K562 (cell line): ENCODE measurements at regions not wholly inside any gene's neighbourhood (a gene's known extent, or its start where the extent isn't known, plus 50 kb on each side); places are given as distances from the start of the nearest gene placed in this dataset.

Experiments
- ATF7 ChIP-seq: fragments of 450-650 bp; IDR thresholded peaks from 2 replicates; pipeline ENCODE4 v1.7.1; 2014; ENCODE audit warnings: mild to moderate bottlenecking, moderate library complexity
- EP300 ChIP-seq: IDR thresholded peaks from 2 replicates; pipeline ENCODE4 v1.6.1; 2012; ENCODE audit warnings: low read length, improper control_type of control experiment
- GABPA ChIP-seq: fragments of 200-800 bp; sonication (Bioruptor generic); conservative IDR thresholded peaks from 2 replicates; pipeline ENCODE4 v1.6.1; 2016; ENCODE audit warnings: low read depth, missing genetic modification characterization, missing compliant biosample characterization
- ZNF165 ChIP-seq: fragments of 250-450 bp; sonication (Bioruptor Pico); IDR thresholded peaks from 2 replicates; pipeline ENCODE4 v1.4.0; 2020; ENCODE audit warnings: borderline replicate concordance
- TF ChIP-seq, protein P1 (sequence below), 3 experiments: IDR thresholded peaks in 2 of 3; conservative IDR thresholded peaks in 1 of 3; 2 replicates each; pipeline ENCODE4 v1.5.1; 2011 to 2012; ENCODE audit warnings: low read length in 3 of 3, mild to moderate bottlenecking in 3 of 3, control low read depth in 2 of 3, improper control_type of control experiment in 1 of 3, inconsistent platforms in 1 of 3, low read depth in 1 of 3, mixed read lengths in 1 of 3, moderate library complexity in 1 of 3; ENCODE audit not compliant: insufficient read depth in 2 of 3
- TF ChIP-seq, protein P2 (sequence below): sonication (generic); formaldehyde crosslinking; IDR thresholded peaks from 2 replicates; pipeline ENCODE4 v1.8.0; 2022; ENCODE audit warnings: mild to moderate bottlenecking, low read depth, missing genetic modification reagents

DNA sequence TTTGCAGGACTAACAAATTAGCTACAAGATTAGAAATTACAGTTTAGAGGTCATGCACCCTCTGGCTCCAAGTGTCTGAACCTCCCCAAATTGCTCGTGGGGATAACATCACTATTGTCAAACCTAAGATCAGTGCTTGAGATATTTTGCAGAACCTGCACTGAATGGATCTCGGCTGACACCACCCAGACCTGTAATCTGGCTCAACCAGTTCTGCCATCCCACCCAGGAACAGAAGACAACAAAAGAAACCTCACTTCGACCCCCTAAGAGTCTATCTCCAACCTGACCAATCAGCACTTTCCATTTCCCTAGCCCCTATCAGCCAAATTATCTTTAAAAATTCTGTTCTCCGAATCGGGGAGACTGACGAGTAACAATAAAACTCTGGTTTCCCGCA is 318.7 kb downstream of the NAP1L3 start:
- no peak for TF ChIP-seq ATF7
- TF ChIP-seq, protein P1, sequence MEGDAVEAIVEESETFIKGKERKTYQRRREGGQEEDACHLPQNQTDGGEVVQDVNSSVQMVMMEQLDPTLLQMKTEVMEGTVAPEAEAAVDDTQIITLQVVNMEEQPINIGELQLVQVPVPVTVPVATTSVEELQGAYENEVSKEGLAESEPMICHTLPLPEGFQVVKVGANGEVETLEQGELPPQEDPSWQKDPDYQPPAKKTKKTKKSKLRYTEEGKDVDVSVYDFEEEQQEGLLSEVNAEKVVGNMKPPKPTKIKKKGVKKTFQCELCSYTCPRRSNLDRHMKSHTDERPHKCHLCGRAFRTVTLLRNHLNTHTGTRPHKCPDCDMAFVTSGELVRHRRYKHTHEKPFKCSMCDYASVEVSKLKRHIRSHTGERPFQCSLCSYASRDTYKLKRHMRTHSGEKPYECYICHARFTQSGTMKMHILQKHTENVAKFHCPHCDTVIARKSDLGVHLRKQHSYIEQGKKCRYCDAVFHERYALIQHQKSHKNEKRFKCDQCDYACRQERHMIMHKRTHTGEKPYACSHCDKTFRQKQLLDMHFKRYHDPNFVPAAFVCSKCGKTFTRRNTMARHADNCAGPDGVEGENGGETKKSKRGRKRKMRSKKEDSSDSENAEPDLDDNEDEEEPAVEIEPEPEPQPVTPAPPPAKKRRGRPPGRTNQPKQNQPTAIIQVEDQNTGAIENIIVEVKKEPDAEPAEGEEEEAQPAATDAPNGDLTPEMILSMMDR (IDR thresholded peaks at IDR 0.05 in 2 of 3, conservative IDR thresholded peaks at IDR 0.05 in 1 of 3; ENCODE audit: insufficient read depth in 2 of 3, low read depth in 1 of 3, low read length in 3 of 3): no peak
- no peak for TF ChIP-seq ZNF165 (CRISPR knock-in tag)
- TF ChIP-seq EP300: no peak
- no peak for TF ChIP-seq GABPA
- TF ChIP-seq, protein P2, sequence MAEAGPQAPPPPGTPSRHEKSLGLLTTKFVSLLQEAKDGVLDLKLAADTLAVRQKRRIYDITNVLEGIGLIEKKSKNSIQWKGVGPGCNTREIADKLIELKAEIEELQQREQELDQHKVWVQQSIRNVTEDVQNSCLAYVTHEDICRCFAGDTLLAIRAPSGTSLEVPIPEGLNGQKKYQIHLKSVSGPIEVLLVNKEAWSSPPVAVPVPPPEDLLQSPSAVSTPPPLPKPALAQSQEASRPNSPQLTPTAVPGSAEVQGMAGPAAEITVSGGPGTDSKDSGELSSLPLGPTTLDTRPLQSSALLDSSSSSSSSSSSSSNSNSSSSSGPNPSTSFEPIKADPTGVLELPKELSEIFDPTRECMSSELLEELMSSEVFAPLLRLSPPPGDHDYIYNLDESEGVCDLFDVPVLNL (CRISPR knock-in tag): no peak
